Stimulated activated CD4-positive, alpha-beta T cell treated with anti-CD3 and anti-CD28 coated beads, Interleukin-1b, Interleukin-23, amount 100 ng/mL, for 24 hours (primary cell): ENCODE measurements at regions not wholly inside any gene's neighbourhood (a gene's known extent, or its start where the extent isn't known, plus 50 kb on each side); places are given as distances from the start of the nearest gene placed in this dataset.

Source experiments
- DNase-seq, 4 experiments: peaks; one replicate each; pipeline ENCODE4 v3.0.0-alpha.2; 2020; ENCODE audit warnings: low read depth in 4 of 4, low spot score in 1 of 4

DNA sequence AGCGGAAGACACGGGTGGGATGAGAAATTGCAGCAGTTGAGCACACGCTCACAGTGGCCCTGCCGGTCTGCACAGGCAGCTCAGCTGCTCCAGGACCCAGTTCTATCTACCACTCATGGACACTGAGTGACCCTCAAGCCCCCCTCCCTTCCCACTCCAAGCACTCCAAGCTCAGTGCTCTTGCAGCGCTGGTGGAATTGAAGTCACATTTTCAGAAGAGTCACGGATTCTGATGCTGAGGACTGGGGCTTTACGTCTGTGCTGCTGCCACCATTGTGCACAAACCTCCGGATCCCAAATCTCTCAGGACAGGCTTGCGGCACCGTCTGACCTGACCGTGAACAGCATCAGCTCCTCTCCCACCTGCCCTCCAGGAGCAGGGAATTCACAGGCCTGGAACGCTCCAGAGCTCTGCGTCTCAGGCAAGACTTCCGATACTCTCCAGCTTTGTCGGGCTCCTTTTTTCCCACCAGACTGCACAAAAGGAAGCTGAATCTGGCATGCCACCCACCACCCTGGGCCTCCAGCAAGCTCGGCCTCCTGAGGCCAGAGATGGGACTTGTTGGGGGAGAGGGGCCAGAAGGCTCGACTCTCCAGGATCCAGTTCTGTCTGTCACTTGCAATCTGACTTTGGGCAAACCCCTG is 213.1 kb upstream of the RTL1 start:
- no peak for DNase-seq

DNA sequence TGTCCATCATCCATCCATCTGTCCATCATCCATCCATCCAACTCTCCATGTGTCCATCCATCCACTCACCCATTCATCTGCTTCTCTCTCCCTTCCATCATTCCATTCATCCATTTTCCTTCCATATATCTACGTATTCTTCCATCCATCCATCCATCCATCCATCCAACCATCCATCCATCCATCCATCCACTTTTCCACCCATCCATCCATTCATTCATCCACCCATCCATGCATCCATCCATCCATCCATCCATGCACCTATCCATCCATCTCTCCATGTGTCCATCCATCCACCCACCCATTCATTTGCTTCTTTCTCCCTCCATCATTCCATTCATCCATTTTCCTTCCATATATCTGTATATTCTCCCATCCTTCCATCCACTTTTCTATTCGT is 214.0 kb upstream of the RTL1 start:
- no peak for DNase-seq

DNA sequence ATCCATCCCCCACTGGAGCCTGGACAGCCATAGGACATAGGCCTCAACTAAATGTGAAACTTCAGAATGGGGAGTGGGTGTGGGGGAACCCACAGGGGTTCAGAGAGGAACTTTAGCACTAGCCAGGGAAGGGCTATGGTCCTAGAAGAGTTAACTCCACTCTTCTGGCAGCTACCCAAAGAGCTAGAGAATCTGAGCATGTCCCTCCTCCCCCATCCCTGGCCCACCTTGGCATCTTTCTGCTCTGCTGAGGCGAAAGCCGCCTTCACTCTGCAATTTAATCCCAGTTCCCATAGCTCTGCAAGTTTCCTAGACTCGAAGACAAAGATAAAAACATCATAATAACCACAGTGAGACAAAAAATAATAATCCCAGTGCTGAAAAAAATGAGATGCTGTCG is 214.7 kb upstream of the RTL1 start:
- DNase-seq, result no peak

DNA sequence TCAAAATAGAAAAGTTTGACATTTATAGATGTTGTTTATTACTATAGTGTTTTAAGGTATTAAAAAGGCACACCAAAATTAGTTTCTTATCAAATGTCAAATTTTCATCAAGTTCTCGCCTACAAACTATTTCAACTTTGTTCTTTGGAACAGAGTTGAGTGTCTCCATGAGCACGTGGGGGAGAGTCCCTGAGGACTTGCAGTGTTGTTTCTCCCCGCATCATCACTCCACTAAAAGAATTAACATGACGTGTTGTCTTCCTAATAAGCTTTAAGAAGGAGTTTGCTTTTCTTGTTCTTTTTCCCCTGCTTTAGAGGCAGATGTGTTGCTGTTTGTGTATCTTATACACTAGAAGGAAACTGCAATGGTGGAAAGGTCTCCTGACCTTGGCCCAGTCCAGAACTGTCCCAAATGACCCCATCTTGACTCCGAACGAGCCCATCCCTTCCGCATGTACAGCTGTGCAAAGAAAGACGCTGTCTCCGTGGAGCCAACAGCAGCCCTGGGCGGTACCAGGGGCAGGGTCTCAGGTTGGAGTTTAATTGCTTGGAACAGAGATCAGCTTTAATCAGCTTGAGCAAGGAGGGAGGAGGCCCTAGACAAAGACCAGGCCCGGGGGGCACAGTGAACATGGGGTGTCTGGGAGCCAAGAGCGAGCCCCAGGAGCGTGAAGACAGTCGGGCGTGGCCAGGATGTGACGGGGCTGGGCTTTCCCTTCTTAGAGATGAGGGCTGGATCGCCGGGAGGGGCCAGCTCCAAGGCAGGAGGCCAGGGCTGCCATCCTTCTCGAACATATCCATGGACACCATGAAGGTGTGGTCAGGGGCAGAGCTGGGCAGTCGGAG is 215.4 kb upstream of the RTL1 start:
- DNase-seq, result no peak

DNA sequence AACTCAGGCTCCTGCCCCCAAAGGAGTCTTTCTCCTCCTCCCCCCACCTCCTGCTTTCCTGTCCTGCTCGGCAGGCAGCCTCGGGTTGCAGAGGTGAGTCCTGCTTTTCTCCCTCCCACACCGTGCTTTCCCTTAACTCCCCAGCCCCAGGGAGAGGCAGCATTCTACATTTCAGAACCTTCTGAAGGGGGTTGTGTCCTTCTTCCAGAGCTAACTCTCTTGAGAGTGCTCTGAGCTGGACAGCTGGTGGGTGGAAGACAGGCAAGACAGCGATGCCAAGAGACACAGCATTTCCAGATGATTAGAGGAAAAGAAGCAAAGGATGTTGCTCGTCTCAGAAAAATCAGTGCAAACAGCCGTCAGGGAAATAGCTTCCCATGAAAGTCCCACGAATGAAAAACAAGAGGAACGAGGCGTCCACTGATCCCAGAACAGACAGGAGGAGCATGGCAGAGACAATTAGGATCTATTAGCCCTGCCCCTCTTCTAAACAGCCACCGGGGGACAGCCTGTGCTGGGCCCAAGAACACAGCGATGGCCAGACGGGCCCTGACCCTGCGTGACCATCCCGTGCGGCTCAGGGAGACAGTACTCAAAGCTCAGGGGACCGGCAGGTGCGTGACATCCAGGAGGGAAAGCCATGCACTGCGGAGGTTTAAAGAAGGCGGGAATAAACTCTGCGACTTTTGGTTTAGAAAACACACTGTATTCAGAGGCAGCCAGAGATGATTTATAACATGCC is 216.5 kb upstream of the RTL1 start:
- DNase-seq, result no peak

DNA sequence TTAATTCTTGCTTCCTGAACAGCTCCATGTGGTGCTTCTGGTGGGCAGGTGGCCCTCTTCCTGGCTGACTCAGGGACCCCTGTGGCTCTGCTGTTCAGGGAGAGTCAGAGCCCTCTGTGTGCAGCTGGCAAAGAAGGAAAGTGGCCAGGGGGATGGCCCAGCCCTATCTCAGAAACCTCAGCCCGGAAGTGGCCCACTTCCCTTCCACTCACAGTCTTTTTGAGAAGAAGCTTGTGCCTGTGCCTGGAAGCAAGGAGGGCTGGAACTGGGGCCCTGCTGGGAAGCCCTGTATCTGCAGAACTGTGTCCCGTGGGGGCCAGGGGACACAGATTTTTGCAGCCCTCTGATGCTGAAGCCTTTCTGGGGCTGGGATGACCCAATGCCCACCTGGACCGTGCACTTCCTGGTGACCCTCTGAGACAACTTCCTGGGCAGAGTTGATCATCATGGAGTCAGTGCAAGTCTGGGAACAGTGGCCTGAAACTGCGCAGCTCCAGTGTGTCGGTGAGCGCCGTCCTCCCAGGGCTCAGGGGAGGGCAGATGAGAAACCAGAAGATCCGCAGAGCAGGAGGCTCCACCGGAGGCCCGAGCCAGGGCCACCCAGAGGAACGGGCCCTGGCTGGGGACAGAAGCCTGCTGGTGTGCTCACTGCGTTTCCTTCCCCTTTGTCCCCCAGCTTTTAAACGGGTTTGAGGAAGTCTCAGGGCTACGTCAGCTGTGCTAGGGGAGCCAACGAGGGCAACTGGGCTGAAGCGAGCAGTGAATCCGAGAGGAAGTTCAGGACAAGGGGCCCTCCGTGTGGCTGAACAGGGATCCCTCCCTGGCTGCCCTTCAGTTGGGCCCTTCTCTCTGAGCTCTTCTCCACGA is 217.4 kb upstream of the RTL1 start:
- DNase-seq, result no peak

DNA sequence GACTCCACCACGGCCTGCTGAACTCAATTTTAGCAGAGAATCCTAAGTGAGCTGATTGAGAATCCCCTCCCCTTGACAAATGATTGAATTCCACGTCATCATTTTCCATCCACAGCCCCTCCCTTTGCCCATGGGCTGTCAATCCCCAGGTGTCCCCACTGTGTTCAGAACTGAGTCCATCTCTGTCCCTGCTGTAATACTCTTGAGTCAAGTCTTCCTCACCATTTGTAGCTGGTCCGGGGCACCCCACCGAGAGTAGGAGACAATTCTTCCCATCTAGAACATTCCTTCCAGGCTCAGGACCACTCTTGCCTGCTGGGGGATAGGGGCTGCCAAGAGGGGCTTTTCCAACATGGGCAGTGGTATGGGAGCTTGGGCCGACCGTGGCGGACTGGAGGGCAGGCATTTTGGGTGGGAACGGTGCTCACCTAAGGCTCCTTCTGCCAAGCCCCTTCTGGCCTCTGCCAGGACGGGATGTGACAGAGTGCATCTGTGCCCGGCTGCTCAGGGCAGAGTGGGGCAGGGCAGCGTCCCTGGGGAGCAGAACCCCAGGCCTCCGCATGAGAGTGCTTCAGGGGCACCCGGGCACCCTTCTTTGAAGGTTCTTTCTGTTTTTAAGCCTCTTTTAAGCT is 218.1 kb upstream of the RTL1 start:
- no peak for DNase-seq

DNA sequence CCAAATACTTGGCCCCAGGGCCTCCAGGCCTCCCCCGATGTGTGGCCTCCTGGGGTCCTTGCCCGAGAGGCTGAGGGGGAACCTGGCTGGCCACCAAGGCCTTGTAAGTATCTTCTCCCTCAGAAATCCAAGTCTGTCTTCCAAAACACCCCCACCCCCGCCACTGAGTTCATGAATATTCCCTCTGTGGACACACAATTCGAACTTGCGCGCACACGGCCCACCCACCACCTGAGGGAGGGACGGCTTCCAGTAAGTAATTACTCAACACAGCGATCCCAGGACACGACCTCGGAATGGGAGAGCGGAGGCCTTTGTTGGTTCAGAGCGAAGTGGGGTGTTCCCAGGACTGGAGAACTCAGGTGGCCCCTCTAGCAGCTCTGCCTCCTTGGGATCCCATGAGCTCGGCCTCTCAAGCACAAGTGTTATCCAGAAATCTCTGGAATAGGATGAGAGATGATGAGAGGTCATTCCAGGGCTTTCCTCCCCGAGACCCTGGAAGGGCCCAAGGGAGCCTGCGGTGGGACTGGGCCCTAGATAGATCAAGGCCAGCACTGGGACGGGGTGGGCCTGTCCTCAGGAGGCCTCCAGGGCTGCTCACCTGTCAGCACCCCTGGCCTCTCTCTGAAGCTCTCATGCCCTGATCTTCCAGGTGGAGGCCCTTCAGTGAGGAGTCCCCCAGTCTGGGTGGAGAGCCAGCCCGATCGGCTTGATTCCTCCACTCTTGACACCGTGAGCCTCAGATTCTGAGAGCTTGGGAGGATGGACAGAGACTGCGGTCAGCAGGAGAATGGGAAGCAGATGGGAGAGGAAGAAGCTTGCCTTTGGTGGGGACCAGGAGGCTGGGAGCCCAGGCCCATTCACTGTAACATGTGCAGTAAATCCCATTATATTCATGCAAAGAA is 219.0 kb upstream of the RTL1 start:
- no peak for DNase-seq

DNA sequence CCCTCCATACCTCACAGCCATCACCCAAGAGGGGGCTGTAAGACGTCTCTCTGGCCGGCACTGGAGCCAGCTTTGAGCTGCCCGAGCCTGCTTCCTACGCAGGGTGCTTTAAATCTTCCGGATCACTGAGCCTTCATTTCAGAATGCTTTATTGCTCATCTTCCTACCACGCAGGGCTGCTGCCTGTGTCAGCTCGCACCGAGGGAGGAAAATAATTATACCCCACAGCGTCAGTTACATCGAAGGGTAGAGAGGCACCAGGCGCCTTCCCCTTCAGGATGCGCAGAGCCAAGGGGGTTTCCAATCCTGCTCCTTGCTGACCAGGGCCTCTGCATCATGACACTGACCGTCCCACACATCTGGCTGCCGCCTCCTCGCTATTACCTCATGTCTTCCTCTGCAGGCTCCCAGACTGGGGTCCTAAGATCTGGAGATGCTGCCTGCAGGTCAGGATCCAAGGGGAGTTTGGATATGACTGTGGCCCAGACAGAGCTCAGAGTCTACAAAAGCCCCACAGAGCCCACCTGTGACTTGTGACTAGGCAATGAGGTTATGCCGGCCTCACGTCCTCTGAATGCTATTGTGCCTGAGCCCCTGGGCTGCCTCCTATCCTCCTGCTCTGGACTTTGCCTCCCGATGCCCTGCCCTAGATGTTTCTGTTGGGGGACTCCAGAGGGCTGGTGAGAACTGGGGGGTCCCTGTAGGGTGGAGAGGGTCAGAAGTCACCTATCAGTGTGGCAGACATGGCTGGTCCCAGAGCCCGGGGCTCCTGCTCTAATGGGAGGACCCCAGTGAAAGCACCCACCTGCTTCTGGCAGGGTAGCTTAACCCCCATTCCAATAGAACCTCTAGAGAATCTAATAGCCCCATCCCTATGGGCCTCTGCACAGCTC is 220.3 kb upstream of the RTL1 start:
- no peak for DNase-seq

DNA sequence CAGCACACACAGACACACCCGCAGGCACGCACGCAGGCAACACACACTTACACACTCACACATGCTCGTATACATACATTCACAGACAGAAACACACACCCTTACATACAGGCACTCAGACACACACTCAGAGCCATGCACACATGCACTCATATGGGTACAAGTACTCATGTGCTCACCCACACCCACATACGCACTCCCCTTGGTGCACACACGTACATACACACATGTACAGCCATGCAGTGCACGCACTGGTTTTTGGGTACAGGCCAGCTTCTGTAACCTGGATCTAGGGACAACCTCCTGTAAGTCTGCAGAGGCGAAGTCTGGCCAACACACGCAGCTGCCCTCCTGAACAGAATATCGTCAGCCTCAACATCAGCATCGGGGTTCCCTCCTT is 221.3 kb upstream of the RTL1 start:
- no peak for DNase-seq

DNA sequence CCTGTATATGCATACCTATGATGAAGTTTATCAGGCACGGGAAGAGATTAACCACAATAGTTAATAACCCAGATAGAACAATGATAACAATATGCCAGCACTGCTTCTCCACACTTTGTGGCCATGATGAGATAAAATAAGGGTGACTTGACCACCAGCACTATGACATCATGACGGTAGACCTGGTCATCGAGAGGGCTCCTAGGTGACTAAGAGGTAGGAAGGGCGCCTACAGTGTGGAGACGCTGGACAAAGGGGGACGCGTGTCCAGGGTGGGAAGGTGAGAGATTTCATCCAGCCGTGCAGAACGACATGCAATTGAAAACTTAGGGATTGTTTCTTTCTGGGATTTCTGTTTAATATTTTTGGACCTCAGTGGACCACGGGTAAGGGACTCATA is 221.8 kb upstream of the RTL1 start:
- no peak for DNase-seq

DNA sequence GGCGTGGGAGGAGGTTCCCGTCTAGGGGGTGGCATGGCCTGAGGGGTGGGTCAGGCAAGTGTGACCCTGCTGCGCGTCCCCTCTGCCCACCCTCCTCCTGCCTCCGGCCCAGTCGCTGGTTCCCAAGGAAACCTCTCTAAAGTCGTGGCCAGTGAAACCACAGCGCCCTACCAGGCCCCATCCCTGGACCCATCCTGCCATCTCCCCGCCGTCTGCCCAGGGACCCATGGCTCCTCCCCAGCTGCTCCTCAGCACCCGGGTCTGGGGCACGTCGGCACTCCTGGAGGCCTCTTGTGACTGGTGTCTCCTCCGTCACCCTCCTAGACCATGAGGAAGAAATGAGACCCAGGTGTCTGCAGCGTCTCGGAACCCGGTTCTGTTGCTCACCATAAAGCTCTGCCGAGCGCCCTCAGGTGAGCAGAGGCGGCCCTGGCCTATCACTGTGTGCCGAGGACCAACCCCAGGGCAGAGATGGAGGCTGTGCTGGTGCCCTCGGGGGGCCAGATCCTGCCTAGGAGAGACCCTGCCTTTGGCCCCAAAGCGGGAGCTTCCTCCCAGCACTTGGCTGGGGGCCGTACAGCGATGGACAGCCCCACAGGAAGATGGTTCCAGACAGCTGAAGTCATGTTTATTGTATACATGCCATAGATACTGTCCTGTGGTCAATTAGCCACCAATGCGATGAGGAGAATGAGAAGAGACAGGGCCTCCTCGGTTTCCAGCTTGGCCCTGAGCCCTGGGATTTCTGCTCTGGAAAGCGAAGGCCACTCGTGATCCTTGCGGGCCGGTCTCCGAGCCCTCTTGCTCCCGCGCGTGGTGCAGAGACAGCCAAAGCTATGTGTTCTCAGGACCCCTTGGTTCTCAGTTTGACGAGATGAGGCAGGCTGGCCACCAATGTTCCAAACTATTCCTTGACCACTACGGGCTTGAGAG is 222.5 kb upstream of the RTL1 start:
- DNase-seq, result no peak

DNA sequence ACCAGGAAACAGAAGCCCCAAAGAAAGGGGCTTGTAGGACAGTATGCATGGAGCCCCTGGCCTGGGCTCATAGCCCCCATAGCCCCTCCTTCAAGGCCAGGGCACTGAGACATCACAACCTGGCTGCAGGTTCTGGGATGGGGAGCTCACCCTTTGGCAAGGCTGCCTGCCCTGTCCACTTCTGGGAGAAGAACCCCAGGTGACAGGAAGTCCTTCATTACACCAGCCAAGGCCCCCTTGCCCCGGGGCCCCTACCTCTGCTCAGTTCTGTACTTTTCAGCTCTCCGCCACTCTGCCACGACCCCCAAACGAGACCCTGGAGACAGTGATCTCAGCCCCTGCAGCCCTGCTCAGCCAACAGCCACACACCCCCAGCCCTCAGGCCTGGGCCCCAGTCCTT is 223.2 kb upstream of the RTL1 start:
- no peak for DNase-seq

DNA sequence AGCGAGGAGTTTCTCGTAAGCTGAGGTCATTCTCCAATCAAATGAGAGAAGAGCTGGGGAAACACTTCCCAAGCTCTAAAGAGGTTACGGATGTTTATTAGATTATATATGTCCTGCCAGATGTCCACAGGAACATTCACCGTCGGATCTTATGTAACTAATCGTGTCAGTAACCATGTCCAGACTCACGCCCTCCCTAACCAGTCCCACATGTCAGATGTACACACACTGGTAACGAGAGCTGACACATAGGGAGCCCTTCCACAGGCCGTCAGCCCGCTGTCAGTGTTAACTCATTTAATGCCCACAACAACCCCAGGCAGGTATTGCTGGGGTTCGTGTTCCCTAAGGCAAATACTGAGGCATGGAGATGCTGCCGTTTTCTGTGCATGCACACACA is 223.7 kb upstream of the RTL1 start:
- no peak for DNase-seq

DNA sequence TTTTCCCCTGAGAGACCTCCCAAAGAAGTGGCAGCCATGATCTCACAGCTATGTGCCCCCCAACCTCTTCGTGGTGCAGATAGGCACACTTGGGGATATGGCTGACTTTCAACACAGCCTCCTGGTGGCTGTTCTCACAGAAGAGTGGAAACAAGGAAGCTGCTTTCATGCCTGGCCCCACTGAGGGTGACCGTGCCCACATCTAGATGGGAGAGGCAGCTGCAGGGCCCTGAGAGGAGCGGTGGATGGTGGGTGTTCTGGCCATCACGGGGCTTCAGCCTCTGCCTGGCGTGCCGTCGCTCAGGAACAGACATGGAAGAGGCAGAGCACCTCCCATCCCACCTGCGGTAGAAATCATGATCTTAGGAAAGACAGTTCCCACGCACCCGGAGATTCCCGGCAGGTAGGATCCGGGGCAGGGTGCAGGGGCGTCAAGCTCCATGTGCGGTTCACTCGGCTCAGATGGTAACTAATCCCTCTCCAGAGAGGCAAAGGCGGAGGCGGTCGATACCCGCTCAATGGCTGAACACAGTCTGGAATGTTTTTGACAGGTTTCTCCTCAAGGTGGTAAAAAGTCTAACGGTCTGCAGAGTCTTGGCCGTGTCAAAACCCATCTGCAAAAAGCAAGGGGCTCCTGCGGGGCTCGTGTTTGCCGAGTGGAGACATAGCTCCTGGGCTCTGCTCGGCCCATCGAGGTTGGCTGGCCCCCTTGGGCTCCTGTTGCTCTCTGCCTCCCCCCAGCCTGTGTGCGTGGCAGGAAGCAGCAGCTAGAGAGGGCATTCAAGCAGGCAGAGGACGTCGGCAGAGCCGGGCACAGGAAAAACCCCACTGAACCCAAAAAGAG is 225.2 kb upstream of the RTL1 start:
- no peak for DNase-seq

DNA sequence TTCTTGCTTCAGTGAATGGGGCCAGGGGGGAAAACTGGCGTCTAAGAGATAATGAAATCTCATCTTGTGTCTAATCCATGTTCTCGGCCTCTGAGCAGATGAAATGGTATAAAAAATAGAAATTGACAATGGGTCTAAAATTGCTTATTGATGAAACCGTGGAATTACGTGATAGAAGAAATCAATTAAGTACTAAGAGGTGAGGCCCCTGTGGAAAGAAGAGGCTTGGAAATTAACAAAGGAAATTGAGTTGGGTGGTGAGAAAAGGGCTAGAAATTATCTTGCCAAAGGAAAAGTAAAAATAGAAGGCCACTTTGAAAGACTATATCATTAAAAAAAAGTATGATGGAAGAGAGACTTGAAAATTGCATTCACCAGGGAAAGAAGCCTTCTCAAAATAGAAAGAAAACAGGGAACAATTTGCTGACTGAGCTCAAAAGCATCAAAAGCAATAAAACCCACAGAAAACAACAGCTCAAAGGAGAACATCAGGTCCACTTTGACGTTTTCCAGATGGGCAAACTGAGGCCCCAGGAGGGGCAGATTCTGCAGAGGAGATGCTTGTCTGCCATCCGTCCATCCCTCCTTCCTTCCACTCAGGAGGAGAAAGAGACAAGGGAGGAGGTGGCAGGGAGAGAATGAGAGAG is 226.1 kb upstream of the RTL1 start:
- DNase-seq, result no peak
